AG08396 (cell line): ENCODE measurements at regions not wholly inside any gene's neighbourhood (a gene's known extent, or its start where the extent isn't known, plus 50 kb on each side); places are given as distances from the start of the nearest gene placed in this dataset.
"Not testable (repeated sequence)": the region's sequence is repeated elsewhere in the genome, so short reads cannot be mapped to it uniquely, and the experiment has no call there.

Experiments
- DNase-seq: peaks from one replicate; pipeline ENCODE4 v3.0.0; 2012; ENCODE audit warnings: low spot score, mixed read lengths

GRCh38 chr13:37295071-37295470, 189.6 kb upstream of the CSNK1A1L start:
- DNase-seq: no peak

DNA sequence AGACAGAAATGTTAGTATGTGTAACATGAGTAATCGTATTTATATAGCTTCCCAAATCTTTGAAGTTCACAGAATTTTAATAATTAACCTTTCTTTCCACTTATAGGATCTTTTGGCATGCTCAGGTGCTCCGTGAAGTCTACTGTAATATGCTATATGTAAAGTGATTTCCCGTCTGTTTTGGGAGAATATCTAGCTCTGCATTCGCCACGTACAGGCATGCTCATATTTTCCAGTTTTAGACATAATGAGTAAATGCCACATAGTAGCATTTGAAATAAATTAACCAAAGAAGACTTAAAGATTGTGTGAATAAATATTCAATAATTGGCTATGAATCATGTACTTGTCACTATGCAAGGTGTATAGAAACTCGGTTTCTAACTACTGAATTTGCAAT, 189.0 kb upstream of the CSNK1A1L start:
- DNase-seq: no peak

- no peak for DNase-seq
Observed at GRCh38 chr13:37293295-37293694, 187.8 kb upstream of the CSNK1A1L start.

- no peak for DNase-seq
Observed at GRCh38 chr13:37290716-37291505, 185.4 kb upstream of the CSNK1A1L start.

GRCh38 chr13:37289212-37289935, 183.9 kb upstream of the CSNK1A1L start:
- DNase-seq: no peak

DNA sequence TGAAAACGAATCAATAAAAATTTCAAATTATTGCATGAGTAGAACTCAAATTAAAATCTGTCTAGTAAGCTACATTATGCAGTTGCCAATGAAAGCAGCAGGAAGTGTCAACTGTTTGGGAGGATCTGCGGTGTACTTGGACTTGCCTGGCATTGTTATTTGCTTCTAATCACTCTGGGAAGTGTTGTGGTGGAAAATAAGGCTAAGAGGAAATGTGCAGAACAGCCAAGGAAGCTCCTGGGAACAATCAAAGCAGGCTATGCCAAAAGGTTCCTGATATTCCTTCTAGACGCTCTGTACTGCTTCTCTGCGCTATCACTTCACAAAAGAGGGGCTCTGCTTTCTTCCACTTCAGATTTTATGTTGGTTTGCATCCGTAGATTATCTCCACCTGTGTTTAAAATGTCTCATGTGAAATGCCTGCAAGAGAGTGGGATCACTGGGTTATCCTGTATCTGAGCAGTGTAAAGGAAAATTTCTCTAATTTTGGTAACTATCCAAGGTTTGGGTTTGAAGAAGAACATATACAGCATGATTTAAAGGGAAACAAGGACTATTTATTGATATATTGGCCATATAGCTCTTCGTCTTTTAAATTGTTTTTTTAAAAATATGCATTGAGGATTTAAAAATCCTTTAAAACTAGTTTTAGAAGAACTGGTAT, 182.7 kb upstream of the CSNK1A1L start:
- DNase-seq: no peak

DNA sequence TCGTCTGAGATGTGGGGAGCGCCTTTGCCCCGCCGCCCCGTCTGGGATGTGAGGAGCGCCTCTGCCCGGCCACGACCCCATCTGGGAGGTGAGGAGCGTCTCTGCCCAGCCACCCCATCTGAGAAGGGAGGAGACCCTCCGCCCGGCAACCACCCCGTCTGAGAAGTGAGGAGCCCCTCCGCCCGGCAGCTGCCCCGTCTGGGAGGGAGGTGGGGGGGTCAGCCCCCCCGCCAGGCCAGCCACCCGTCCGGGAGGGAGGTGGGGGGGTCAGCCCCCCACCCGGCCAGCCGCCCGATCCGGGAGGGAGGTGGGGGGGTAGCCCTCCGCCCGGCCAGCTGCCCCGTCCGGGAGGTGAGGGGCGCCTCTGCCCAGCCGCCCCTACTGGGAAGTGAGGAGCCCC, 174.8 kb upstream of the CSNK1A1L start:
- not testable (repeated sequence) for DNase-seq

DNA sequence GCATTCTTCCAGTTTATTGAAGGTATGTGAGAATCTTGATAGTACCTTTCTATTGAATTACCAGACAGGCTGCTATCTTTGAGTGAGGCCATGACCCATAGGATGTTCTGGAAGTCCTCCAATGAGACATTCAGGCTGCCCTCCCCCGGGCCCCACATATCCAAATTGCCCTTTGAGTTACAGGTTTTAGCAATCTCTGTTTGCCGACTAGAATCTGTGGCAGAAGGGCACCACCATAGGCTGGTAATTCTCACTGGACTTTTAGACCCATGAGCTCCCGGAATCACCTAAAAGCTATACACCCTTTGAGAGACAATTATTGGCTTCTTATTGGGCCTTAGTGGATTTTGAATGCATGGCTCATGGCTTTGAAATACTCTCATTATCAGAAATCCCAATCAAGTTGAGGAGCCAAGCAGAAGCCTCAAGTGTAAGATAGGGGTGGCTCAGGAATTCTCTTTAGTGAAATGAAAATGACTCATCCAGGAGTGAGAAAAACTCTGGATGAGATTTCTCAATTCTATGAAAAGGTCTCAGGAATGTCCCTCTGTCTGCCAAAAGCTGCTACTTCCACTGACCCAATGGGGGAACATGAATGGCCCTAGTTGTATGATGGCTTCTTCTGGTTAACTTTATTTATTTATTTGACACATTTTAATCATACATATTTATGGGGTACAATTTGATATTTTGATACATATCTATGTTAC, 172.1 kb upstream of the CSNK1A1L start:
- DNase-seq: peak; percentile 33

DNA sequence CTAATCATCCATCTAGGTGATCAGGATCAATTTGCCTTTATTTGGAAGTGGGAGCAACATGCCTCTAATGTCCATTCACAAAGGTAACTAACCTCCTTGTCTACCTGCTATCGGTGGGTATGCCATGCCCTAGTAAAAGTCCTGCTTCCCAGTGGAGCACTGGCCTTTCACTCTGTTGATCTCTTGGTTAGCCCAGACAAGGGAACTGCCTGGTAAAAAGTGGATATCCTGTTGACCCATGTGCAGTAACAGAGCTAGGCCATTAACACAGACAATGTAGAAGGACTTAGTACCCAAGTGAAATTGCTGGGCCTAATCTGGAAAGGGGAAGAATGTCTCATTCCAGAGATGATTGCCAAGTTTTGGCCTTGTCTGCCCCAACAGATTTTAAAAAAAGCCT, 171.5 kb upstream of the CSNK1A1L start:
- no peak for DNase-seq

- DNase-seq: no peak
Observed at GRCh38 chr13:37274569-37275497, 169.4 kb upstream of the CSNK1A1L start.

DNA sequence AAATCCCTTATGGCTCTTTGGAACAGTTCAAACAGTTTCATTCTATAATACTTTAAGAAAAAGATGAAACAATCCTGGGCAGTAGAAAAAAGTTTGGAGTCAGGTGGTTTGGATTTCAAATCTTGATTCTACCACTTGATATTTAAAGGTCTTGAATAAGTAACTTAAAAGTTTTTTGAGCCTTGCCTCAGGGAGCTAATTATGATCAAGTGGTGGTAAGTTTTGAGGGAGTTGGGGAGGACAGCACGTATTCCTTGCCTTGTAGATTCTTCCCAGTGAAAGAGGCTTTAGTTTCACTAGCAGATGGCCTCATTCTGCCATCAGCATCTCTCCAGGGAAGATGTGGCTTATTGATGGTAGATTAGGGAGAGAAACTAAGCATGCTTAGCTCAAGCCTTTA, 168.4 kb upstream of the CSNK1A1L start:
- DNase-seq: no peak

- DNase-seq: no peak
Observed at GRCh38 chr13:37270226-37271001, 164.9 kb upstream of the CSNK1A1L start.

DNA sequence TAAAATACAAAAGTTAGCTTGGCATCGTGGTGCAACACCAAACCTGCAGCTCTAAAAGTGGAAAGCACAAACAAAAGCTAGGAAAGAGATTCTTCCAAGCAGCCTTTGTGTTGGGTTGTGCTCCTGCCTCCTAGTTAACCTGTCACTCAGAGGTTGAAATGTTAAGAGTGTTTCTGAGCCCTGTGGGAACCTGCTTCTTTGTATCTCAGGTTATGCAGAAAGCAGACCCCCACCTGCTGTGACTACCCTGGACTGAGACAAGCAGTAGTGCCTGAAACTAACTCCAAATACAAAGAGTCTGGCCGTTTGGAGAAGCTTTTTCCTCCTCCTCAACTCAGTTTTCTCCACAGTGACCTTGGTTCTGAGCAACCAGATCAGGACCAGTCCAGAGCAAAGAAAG, 158.4 kb upstream of the CSNK1A1L start:
- no peak for DNase-seq

DNA sequence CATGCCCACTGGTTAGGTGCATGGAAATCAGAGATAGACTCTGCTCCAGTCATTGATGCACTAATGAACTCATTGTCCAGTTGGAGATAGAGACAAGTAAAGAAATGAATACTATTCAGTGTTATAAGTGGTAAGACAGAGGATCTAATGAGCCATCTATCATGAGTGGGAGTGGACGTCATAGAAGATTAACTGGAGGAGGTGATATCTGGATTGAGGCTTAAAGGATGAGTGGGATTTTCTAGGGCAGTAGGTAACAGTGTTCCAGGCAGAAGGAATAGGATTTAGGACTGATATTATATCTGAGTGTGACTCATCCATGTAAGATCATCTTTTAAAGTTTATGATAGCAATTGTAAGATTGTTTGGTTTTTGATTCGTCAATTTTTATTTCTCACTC, 152.2 kb upstream of the CSNK1A1L start:
- DNase-seq: no peak

GRCh38 chr13:37257051-37257450, 151.6 kb upstream of the CSNK1A1L start:
- DNase-seq: no peak

- DNase-seq: no peak
Observed at GRCh38 chr13:37241786-37242185, 136.3 kb upstream of the CSNK1A1L start.

- no peak for DNase-seq
Observed at GRCh38 chr13:37230346-37230745, 124.9 kb upstream of the CSNK1A1L start.

DNA sequence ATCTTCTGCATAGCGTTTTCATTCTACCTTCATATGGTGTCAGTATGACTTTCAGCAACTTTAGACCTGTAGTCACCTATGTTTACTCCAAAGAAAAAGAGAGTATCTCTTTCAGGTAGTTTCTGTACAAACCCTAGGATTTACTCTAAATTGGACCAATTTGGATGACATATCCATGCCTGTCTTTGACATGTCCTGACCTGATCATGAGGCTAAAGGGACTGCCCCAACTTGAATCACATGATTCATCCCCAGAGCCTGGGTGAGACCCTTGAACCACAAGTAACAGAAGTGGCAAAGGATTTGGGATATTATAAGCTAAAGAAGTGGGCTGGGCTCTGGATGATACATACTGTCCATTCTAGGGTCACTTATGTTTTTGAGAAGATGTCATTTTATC, 124.5 kb upstream of the CSNK1A1L start:
- DNase-seq: no peak

DNA sequence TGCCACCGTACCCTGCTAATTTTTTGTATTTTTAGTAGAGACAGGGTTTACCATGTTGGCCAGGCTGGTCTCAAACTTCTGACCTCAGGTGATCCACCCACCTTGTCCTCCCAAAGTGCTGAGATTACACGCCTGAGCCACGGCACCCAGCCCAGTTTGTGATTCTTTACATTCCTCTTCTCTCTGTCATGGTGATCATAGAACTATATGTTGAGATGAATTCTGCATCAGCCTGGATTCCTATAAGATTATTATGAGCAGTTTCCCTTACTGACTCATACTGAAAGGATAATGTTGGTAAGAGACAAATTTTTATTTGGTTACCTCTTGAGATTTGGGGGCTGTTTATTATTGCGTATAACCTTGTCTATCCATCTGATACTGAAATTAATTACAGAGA, 121.5 kb upstream of the CSNK1A1L start:
- no peak for DNase-seq

DNA sequence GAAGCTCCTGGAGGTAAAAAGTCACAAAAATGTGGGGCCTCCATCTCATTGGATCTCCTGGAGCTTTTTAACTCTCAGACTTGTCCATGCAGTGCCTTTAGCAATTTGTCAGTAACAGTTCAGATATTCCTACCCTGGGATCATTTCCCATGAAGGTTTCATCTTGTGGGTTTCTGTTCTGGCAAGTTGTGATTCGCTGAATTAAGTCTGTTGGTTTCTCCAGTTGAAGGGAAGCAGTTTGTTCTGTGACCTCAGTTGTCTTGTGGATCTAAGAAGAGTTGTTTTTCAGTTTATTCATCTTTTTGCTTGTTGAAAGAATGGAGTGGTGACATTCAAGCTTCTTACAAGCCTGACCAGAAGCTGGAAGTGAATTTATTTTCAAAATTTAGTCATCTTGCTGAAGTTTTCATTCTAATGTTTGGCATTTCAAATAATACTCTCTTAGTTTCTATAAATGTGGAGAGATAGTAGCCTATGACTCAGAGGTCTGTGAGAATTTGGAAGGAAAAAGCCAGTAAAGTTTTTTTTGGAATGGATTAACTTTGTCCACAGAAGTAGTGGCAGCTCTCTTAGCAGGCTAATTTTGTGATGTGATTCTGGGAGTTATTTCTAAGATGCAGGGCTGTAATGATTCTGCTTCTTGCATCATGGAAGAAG, 120.1 kb upstream of the CSNK1A1L start:
- DNase-seq: peak; percentile 5
